PC-9 (cell line): ENCODE measurements at regions not wholly inside any gene's neighbourhood (a gene's known extent, or its start where the extent isn't known, plus 50 kb on each side); places are given as distances from the start of the nearest gene placed in this dataset.

ENCODE experiments used
- BruUV-seq: library from RNA; stranded (reverse); fragments of 400-500 nt; replicated peaks from 2 replicates; lab custom pipeline; 2021; lab: Mats Ljungman, UMichigan
- CTCF ChIA-PET: fragments of 300-600 bp; sonication (Branson Sonifier 250); formaldehyde crosslinking; loops from one replicate; lab custom pipeline; 2022; ENCODE audit warnings: antibody characterized with exemption; lab: Charles Lee
- POLR2A ChIA-PET: fragments of 300-600 bp; sonication (Branson Sonifier 250); formaldehyde crosslinking; loops from one replicate; lab custom pipeline; 2022; ENCODE audit warnings: antibody characterized with exemption; ENCODE audit not compliant: unreplicated experiment; lab: Charles Lee
- DNase-seq, 2 experiments: peaks; one replicate each; pipeline versions ENCODE4 v3.0.0 to v3.0.0-alpha.2; 2015 to 2022; ENCODE audit warnings: mixed read lengths in 1 of 2
- H2AFZ ChIP-seq: fragments of 200-600 bp; sonication (generic); 2 replicates; pipeline ENCODE4 v1.8.1; 2017; ENCODE audit warnings: antibody characterized with exemption
- H3F3A ChIP-seq: fragments of 200-600 bp; sonication (generic); 2 replicates; pipeline ENCODE4 v1.8.1; 2017; ENCODE audit warnings: antibody characterized with exemption, mild to moderate bottlenecking, low read depth; ENCODE audit not compliant: insufficient read depth
- H3K27ac ChIP-seq: fragments of 200-600 bp; sonication (generic); 2 replicates; pipeline ENCODE4 v1.6.1; 2016; ENCODE audit warnings: mixed run types
- H3K27me3 ChIP-seq: fragments of 200-600 bp; sonication (generic); 2 replicates; pipeline ENCODE4 v1.6.1; 2016; ENCODE audit warnings: low read depth, mixed run types; ENCODE audit not compliant: insufficient read depth
- H3K36me3 ChIP-seq: fragments of 200-600 bp; sonication (generic); 2 replicates; pipeline ENCODE4 v1.6.1; 2016; ENCODE audit warnings: low read depth, mixed run types
- H3K4me1 ChIP-seq: fragments of 200-600 bp; sonication (generic); replicated peaks from 2 replicates; pipeline ENCODE4 v1.6.1; 2016; ENCODE audit warnings: mixed run types; ENCODE audit not compliant: insufficient read depth
- H3K4me2 ChIP-seq: fragments of 200-600 bp; sonication (generic); 2 replicates; pipeline ENCODE4 v1.6.1; 2017; ENCODE audit warnings: mixed run types
- H3K4me3 ChIP-seq: fragments of 200-600 bp; sonication (generic); 2 replicates; pipeline ENCODE4 v1.6.1; 2016; ENCODE audit warnings: mixed run types
- H3K79me2 ChIP-seq: fragments of 200-600 bp; sonication (generic); 2 replicates; pipeline ENCODE4 v1.6.1; 2017; ENCODE audit warnings: low read depth, mixed run types
- H3K9me2 ChIP-seq: fragments of 200-600 bp; sonication (generic); 2 replicates; pipeline ENCODE4 v1.8.1; 2017; ENCODE audit warnings: mild to moderate bottlenecking; ENCODE audit not compliant: insufficient read depth
- H3K9me3 ChIP-seq: fragments of 200-600 bp; sonication (generic); 2 replicates; pipeline ENCODE4 v1.8.1; 2016; ENCODE audit warnings: low read depth; ENCODE audit not compliant: insufficient read depth
- H4K20me1 ChIP-seq: fragments of 200-600 bp; sonication (generic); 2 replicates; pipeline ENCODE4 v1.8.1; 2017; ENCODE audit not compliant: insufficient read depth
- EZH2 ChIP-seq: fragments of 200-600 bp; sonication (generic); IDR thresholded peaks from 2 replicates; pipeline ENCODE4 v1.8.0; 2017; ENCODE audit warnings: antibody characterized with exemption, low read depth
- intact Hi-C: fragments of 100-400 bp; cut with micrococcal nuclease; formaldehyde crosslinking; loops from one replicate; pipeline ENCODE4 v1.10.0; 2022; ENCODE audit not compliant: unreplicated experiment
- TF ChIP-seq, protein P1 (sequence below): fragments of 200-600 bp; sonication (generic); conservative IDR thresholded peaks from 2 replicates; pipeline ENCODE4 v1.6.1; 2017; ENCODE audit warnings: mixed run types, antibody characterized with exemption, mild to moderate bottlenecking, moderate library complexity

GRCh38 chr5:57663466-57663865, 180.9 kb upstream of the ACTBL2 start:
- no peak overlapping the region for H3K4me2 ChIP-seq
- no peaks in the 10 kb centered on the region for H3K9me2 ChIP-seq
- no peaks in the 10 kb centered on the region for H4K20me1 ChIP-seq
- ChIA-PET POLR2A (no interaction called here), CTCF (no interaction called here)
- H3K9me3 ChIP-seq = 0 out of 2 replicates have a peak, but pooled peaks cover 9% of the 10 kb centered on the region
- TF ChIP-seq, protein P1, sequence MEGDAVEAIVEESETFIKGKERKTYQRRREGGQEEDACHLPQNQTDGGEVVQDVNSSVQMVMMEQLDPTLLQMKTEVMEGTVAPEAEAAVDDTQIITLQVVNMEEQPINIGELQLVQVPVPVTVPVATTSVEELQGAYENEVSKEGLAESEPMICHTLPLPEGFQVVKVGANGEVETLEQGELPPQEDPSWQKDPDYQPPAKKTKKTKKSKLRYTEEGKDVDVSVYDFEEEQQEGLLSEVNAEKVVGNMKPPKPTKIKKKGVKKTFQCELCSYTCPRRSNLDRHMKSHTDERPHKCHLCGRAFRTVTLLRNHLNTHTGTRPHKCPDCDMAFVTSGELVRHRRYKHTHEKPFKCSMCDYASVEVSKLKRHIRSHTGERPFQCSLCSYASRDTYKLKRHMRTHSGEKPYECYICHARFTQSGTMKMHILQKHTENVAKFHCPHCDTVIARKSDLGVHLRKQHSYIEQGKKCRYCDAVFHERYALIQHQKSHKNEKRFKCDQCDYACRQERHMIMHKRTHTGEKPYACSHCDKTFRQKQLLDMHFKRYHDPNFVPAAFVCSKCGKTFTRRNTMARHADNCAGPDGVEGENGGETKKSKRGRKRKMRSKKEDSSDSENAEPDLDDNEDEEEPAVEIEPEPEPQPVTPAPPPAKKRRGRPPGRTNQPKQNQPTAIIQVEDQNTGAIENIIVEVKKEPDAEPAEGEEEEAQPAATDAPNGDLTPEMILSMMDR = no peak
- no peak for TF ChIP-seq EZH2
- no peak overlapping the region for H2AFZ ChIP-seq
- BruUV-seq = no TSS peak
- H3K27ac ChIP-seq = no peak overlapping the region
- H3K36me3 ChIP-seq = no peaks in the 10 kb centered on the region
- H3K4me3 ChIP-seq = no peak overlapping the region
- no peaks in the 10 kb centered on the region for H3F3A ChIP-seq
- 0 out of 2 replicates have a peak, but pooled peaks cover 9% of the 10 kb centered on the region for H3K4me1 ChIP-seq
- no peaks in the 10 kb centered on the region for H3K27me3 ChIP-seq
- H3K79me2 ChIP-seq = no peaks in the 10 kb centered on the region
- no peak for DNase-seq
- intact Hi-C loops = no loop called here

GRCh38 chr5:57662991-57663390, 180.4 kb upstream of the ACTBL2 start:
- Histone ChIP-seq H3K79me2 (no peaks in the 10 kb centered on the region), H3K4me1 (0 out of 2 replicates have a peak, but pooled peaks cover 4% of the 10 kb centered on the region), H3K36me3 (no peaks in the 10 kb centered on the region), H3K9me3 (0 out of 2 replicates have a peak, but pooled peaks cover 9% of the 10 kb centered on the region), H3K27me3 (no peaks in the 10 kb centered on the region), H3K9me2 (no peaks in the 10 kb centered on the region), H4K20me1 (no peaks in the 10 kb centered on the region), H3K4me2 (no peak overlapping the region), H3K4me3 (no peak overlapping the region), H3F3A (no peaks in the 10 kb centered on the region), H2AFZ (no peak overlapping the region), H3K27ac (no peak overlapping the region)
- intact Hi-C loops = no loop called here
- TF ChIP-seq EZH2 = no peak
- TF ChIP-seq, protein P1 = no peak
- ChIA-PET POLR2A (no interaction called here), CTCF (no interaction called here)
- DNase-seq = no peak
- BruUV-seq = no TSS peak

DNA sequence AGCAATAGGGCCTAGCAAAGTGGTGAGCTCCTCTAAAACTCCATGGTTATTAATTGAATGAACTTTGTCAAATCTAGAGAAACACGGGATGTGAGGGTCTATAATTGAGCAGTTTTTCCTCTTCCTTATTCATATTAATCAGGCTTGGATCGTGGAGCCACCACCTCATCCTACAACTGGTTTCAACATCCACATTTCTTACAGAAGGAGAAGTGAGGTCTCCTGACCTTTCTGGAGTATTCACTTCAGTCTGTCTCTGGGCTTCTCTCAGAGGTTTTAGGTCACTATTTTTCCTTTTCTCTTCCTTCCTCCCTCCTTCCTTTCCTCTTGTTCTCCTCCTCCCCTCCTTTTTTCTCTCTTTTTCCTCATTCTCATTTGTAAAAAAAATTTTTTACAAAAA, 177.3 kb upstream of the ACTBL2 start:
- no peak overlapping the region for H3K27ac ChIP-seq
- no peak overlapping the region for H2AFZ ChIP-seq
- no peak overlapping the region for H3K4me2 ChIP-seq
- H3K9me2 ChIP-seq = no peaks in the 10 kb centered on the region
- intact Hi-C loops = no loop called here
- no peaks in the 10 kb centered on the region for H3K36me3 ChIP-seq
- 0 out of 2 replicates have a peak, but pooled peaks cover 3% of the 10 kb centered on the region for H3K4me1 ChIP-seq
- no peaks in the 10 kb centered on the region for H3K27me3 ChIP-seq
- no peaks in the 10 kb centered on the region for H3K79me2 ChIP-seq
- no peak for TF ChIP-seq EZH2
- TF ChIP-seq, protein P1 = no peak
- 0 out of 2 replicates have a peak, but pooled peaks cover 5% of the 10 kb centered on the region for H3K9me3 ChIP-seq
- H3F3A ChIP-seq = no peaks in the 10 kb centered on the region
- no peak overlapping the region for H3K4me3 ChIP-seq
- CTCF ChIA-PET = interaction anchor here (0.6 kb wide), 1 partner anchor 829 kb away, joined by 3 read pairs; no protein-coding TSS in a partner anchor
- POLR2A ChIA-PET = no interaction called here
- no peak for DNase-seq
- no peaks in the 10 kb centered on the region for H4K20me1 ChIP-seq
- BruUV-seq = no TSS peak
